ENCODE measurements at regions not wholly inside any gene's neighbourhood (a gene's known extent, or its start where the extent isn't known, plus 50 kb on each side); places are given as distances from the start of the nearest gene placed in this dataset.

DNA sequence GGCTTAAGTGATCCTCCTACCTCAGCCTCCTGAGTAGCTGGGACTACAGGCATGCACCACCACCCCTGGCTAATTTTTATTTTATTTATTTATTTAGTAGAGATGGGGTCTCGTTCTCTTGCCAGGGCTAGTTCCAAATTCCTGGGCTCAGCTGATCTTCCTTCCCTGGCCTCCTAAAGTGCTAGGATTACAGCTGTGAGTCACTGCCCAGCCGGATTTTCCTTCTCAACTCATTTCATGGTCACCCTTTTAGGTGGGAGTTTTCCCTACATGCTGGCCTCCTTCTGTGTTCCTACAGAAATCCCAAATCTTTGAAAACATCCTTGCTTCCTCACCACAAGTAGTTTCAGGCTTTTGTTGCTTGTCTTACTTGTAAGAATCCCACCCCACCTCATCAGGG, 102.1 kb upstream of the SIAH1 start:
- DNase-seq, result no peak

DNA sequence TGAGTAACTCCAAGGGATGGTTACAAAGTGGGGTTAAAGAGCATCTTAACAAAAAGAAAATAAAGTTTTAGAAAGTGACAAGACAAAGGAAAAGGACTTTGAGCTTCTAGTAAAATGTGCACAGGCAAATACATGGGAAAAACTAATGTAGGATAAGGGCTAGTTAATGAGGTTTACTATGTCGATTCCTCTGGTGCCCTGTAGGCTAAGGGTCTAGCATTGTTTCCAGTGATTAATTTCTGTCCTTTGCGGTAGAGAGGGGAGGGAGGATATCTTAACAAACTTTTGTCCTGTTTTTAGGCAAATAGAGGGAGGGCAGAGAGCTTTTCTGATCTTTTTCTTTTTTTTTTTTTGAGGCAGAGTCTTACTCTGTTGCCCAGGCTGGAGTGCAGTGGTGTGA, 96.6 kb upstream of the SIAH1 start:
- DNase-seq, result no peak

DNA sequence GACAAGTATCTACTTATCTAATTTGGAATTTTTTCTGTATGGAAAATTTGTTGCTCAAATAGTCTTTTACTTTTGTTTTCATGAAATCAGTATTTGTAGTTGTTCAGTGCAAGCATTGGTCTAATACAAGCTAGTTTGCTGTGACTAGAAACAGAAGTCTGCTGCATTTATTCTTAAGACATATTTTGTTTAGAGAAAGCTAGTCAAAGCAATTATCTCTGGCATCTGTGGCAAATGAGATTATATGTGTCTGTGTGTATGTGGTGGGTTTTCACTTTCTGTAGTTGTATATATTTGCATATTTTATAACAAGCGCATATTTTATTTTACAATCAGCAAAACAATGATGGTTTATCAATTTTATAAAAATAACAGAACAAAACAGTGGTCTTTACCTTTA, 96.0 kb upstream of the SIAH1 start:
- no peak for DNase-seq

DNA sequence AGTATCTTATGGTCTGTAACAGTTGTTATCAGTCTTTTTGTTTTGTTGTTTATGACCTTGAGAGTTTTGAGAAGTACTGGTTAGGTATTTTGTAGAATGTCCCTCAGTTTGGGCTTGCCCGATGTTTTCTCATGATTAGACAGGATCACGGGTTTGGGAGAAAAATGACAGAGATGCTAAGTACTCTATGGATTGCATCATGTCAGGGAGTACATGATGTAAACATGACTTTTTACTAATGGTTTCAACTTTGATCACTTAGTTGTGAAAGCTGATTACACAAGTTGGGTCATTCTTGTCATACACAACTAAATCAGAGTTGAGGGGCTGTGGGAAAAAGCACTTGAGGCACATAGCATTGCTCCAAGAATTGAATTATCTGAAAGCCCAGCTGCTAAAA, 94.7 kb upstream of the SIAH1 start:
- no peak for DNase-seq

DNA sequence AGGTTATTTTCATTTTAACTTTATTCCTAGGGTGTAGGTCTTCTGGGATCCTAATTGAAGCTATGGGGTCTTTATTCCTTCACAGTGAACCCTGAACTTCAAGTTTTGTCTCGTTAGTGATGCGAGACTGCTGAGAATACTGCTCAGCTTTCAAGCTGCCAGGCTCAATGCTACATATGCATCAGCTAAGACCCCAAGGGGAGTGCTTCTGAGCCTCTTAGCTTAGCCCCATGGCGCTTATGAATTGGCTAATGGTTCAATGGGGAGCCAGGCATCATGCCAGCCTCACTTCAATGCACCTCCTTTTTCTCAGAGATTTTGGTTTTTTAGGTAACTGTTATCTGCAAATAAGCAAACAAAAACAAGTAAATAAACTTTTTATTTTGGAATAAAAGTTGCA, 94.1 kb upstream of the SIAH1 start:
- DNase-seq, result no peak

DNA sequence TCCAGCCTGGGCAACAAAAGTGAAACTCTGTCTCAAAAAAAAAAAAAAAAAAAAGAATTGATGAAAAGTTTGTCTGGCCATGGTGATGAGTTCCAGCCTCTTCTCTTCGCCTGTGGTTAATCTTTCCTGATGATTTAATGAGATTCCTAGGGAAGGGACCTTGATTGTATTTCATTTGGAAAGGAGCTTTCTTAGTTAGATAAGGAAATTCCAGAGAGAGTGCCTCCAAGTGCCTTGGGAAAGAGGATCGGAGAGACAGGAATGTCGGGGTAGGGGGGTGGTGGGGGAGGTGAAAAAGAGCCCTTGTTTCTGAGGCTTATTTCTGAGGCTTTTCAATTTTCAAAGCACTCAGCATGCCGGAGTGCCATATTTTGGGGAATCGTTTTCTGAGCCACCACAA, 93.2 kb upstream of the SIAH1 start:
- no peak for DNase-seq

DNA sequence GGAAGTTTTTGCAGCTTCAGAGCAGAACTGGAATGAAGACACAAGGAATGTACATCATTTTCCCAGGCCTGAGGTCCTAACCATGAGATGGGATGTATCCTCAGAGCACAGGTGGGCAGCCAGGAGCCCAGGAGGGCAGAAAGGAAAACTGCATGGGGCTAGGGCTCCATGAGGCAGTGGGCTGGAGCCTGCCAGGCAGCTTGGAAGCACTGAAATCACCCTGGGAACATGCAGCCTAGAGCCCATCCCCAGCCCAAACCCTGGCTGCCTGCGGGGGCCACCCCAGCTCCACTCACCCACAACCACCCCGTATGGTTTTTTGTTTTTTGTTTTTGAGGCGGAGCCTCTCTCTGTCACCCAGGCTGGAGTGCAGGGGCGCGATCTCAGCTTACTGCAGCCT, 86.2 kb upstream of the SIAH1 start:
- DNase-seq, result no peak

DNA sequence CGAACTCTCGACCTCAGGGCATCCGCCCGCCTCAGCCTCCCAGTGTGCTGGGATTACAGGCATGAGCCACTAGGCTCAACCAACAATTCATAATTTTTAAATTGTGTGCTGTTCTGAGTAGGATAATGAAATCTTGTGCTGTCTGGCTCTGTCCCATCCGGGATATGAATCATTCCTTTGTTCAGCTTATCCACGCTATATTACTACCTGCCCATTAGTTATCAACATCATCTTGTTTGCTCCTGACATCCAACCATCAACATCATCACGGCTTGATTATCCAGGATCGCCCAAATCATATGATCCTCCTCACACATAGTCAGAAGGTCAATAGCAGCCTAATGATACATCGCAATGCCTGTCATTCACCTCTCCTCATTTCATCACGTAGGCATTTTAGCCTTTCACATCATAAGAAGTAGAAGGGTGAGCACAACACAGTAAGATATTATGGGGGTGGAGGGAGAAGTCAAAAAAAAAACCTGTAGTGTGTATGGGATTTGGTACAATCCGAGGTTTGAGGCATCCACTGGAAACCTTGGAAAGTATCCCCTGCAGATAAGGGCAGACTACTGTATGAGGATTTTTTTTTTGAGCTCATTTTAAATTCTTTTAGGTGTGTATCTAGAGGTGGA, 77.0 kb upstream of the SIAH1 start:
- no peak for DNase-seq

DNA sequence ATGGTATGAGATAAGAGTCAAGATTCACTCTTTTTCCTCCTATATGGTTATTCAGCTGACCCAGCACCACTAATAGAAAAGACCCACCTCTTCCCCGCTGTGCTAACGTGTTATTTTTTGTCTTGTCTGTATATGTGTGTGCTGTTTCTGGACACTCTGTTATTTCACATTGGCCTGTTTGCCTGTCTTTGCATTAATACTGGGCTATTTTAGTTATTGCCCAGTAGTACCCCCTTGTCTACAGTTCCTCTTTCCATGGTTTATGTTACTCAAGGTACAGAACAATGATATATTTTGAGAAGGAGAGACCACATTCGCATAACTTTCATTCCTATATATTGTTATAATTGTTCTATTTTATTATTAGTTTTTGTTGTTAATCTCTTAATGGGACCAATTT, 74.0 kb upstream of the SIAH1 start:
- DNase-seq, result no peak

DNA sequence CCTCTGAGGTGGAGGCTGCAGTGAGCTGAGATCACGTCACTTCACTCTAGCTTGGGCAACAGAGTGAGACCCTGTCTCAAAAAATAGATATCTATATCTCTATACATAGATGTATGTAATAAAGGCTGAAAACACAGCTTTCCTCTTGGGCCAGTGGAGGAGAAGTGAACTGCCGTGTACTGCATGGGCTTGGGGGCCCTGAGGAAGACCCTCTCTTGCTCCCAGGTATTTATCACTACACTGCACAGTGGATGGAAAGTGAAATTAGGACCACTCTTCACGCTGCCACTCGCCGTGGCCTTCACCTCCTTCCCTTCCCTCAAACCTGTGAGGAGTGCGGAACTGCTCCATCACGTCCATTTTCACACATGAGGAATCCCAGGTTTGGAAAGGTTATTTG, 68.8 kb upstream of the SIAH1 start:
- DNase-seq, result no peak

DNA sequence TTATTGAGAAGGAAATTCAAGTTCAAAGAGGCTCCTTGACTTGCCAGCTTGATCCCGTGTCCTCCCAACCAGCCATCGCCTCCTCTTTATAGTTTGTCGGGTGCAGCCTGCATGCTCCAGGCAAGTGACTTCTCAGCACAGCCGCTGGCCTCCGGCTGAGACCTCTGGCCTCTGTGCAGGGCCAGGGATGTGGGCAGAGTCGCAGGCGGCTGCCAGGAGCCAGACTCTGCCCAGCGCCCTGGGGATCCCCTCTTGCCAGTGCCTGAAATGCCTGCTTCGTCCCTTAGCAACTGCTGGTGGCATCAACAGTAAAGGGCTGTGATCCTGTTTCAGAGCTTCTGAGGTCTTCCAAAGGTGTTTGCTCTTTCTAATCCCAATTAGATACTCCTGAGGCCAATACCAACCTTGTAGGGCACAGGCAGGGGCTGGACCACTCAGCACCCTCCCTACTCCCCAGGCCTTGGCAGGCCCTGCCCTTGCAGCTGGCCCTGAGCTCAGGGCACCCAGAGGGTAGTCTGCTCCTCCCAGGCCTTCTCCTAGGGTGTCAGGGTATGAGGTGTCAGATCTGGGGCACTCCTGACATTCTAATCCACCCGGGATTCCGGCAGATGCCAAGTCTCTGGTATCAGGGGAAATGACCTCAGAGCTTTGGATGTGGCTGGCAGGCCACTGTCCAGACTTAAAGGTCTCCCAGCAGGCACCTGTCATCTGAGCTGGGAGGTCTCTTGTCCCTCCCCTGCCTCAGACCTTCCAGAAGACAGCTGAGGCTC, 68.0 kb upstream of the SIAH1 start:
- DNase-seq, result peak; percentile 40

DNA sequence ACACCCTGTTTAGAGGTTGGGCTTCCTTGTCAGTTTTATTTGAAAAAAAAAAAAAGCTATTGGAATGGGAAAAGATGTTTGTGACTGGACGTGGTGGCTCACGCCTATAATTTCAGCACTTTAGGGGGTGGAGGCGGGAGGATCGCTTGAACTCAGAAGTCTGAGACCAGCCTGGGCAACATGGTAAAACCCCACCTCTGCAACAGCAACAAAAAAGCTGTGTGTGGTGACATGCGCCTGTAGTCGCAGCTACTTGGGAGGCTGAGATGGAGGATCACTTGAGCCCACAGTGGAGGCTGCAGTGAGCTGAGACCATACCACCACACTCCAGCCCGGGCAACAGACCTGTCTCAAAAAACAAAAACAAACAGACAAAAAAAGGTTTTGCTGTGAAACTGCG, 66.1 kb upstream of the SIAH1 start:
- DNase-seq, result no peak

DNA sequence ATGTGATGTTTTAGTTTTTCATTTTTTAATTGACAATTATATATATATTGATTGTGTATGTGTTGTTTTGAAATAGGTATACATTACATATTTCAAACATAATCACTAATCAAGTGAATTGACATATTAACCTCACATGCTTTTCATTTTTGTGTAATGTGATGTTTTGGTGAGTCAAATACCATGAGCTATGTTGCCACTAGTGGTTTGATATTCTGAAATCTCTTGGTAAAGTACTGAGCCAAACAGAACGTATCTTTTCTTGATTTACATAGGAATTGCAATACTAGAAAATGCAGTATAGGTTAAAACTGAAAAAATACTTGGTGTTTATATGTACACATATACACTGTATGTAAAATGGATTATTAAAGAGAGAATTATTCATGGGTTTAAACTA, 65.2 kb upstream of the SIAH1 start:
- DNase-seq, result no peak

DNA sequence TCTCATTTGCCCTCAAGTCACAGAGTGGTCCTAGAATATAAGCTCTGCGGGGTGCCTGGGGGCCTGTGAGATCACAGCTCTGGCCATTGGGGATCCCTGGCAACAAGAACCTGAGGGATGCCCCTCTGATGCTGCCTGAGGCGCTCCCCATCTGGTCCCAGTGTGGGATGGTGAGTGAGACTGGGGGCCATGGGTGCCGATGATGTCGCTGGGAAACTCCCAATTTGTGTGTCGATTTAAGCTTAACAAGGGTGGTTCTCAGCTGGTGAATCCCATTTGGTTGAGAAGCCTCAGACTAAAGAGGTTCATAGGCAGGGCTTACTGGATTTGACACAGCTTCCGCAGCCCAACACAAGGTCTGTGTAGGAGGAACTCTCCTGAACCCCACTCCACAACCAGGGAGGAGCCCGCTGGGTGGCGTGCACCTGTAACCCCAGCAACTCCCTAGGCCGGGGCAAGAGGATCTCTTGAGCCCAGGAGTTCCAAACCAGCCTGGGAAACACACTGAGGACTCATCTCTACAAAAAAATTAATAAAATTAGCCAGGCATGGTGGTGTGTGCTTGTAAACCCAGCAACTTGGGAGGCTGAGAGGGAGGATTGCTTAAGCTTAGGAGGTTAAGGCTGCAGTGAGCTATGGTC, 63.7 kb upstream of the SIAH1 start:
- no peak for DNase-seq

DNA sequence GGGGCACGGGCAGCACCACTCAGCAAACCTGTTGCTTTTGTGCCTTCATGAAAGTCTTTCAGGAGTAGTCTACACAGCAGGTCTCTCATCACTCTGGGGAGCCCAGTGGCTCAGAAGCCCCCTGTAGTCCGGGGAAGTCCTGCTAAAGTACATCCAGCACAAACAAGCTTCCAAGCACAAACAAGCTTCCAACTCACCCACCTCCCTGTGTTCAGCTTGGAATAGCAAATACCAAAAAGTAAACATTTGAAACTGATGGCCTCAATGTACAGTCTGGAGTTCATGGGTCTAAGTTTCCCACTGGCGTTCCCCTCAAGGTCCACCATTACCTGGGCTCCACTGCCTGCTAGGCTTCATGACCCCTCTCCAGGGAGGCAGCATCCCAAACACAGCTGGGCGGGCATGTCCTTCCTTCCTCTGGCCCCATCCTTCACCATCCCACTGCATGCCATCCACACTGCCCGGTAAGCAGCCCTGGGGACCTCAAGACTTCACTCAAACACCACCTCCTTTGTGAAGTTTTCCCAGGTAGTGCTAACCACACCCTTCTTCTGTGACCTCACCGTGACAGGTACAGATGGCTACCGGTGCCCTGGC, 62.8 kb upstream of the SIAH1 start:
- no peak for DNase-seq

DNA sequence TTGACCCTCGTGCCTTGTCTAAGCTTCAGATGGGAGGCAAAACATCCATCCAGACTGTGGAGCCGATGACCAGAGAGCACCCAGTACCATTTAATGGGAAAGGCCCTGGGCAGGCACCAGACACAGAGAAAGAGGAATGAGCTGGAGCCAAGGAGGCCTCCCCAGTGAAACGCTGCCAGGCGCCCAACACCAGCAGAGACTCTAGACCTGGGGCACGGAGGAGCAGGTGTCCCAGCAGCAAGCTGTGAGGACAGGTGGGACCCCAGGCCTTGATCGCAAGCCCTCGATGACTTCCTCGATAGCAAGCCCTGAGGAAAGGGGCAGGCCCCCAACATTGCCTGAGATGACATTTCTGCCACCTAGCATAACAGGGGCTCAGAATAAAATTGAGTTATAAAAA, 62.2 kb upstream of the SIAH1 start:
- no peak for DNase-seq

DNA sequence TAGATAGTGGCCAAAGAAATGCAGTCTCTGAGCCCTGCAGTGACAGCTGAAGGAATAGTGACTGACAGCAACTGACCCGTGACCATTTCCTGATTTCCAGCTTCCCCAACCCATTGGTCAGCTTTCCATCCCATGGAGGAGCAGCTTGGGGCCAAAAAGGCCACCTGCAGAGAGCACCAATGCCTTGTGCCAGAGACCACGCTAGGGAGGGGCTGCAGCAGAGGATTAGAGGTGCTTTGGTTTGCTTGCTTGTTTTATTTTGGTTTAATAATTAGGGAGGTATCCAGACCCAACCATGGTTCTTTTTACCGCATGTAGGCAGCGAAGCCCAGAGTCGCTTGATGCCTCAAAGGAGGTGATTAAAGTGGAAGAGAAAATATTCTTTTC, 61.3 kb upstream of the SIAH1 start:
- DNase-seq, result no peak

DNA sequence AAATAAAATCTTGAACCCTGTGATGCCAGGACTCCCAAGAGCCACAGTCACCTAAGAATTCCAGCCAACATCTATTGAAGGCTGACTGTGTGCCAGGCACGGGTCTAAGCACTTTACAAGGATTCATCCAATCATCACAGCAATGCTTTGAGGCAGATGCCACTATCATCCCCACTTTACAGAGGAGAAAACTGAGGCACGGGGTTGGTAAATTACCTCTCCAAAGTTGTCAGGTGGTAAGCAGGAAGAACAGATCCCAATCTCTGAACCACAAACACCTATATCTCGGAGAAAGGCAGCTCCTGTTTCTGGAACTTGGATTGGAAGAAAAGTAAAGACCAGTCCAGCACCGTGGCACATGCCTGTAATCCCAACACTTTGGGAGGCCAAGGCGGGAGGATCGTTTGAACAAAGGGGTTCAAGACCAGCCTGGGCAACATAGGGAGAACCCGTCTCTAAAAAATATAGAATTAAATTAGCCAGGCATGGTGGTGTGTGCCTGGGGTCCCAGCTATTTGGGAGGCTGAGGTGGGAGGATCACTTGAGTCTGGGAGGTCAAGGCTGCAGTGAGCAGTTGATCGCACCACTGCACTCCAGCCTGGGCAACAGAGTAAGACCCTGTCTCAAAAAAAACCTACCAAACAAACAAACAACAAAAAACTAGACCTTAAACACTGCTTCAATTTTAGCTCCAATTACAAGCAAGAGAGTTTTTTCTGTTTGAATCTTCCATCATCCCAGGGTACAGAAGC, 60.7 kb upstream of the SIAH1 start:
- no peak for DNase-seq

DNA sequence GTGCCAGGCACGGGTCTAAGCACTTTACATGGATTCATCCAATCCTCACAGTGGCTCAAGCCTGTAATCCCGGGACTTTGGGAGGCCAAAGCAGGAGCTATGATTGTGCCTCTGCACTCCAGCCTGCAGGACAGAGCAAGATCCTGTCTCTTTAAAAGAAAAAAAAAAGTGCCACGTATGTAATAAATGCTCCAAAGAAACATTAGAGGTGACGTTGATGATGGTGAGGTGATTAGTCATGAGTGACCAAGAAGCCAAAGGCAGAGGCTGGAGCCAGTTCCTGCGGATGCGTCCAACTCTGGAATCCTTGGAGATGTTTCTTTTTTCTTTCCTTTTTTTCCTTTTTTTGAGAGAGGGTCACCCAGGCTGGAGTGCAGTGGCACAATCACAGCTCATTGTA, 59.4 kb upstream of the SIAH1 start:
- DNase-seq, result no peak

DNA sequence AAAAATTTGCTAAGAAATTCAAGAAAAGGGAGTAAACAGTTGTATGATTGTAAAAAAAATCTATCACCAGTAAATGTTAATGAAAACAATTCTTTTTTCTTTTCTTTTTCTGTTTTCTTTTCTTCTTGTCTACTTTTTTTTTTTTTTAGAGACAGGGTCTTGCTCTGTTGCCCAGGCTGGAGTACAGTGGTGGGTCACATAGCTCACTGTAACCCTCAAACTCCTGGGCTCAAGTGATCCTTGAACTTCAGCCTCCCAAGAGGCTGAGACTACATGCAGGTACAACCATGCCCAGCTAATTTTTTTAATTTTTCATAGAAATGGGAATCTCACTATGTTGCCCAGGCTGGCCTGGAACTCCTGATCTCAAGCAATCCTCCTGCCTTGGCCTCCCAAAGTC, 57.2 kb upstream of the SIAH1 start:
- no peak for DNase-seq

DNA sequence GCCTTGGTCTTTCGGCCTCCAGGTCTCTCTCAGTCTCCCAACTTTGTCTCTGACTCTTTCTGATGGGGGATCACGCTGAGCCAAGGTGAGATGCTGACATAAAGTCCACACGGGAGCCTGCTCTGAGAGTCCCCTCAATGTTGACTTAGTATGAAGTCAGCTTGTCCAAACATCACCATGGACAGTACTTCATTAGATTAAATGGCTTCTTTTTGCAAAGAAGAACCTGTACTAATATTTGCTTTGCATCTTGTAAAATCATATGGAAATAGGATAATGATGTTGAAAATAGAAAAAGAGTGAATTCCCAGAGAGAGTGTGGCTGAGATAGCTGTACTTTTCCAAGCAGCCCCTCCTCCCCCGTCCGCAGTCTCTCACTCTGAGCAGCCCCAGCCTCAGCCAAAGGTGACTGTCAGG, 56.7 kb upstream of the SIAH1 start:
- DNase-seq, result no peak

DNA sequence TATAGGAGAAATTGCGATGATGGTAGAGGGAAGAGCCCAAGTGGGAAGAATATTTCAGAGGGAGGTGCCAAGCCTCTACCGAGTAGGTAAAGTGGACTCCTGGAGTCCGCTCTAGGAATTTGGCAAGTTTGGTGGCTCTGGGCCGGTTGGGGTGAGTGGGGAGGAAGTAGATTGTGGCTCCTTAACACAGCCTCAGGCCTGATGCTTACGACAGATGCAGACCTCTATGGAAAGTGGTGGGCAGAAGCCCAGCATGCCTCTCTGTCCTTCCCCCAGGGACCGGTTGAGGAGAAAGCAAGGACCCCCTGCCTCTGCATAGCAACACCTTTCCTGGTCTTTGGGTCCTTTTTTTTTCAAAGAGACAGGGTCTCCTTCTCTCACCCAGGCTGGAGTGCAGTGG, 55.9 kb upstream of the SIAH1 start:
- no peak for DNase-seq

DNA sequence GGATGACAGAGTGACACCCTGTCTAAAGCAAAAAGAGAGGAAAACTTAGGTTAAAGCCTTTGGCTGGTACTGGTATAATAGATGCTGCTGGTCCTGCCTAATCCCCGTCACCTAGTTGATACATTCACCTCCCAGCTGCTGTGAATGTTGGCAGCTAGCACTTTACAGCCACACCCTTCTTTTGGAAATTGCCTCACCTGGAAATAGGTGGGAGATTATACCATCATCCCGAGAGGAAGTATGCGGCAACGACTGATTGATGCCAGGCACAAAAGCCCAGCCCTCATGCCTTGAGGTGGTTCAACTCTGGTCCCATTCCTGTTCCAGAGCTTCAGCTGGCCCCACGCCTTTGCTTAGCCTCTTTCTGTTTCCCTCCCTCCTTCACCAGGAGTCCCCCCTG, 53.2 kb upstream of the SIAH1 start:
- DNase-seq, result no peak

Data from femur (tissue), 1 donor.